ENCODE measurements at regions not wholly inside any gene's neighbourhood (a gene's known extent, or its start where the extent isn't known, plus 50 kb on each side); places are given as distances from the start of the nearest gene placed in this dataset.

GRCh38 chr7:94087664-94088352, 83.7 kb upstream of the BET1 start:
- TF ChIP-seq SIN3A (IDR thresholded peaks at IDR 0.05; ENCODE audit: borderline replicate concordance, insufficient read depth, low read length) (no peak), TAF1 (IDR thresholded peaks at IDR 0.05; ENCODE audit: borderline replicate concordance, insufficient read depth, low read length) (no peak)
- TF ChIP-seq, protein P1, sequence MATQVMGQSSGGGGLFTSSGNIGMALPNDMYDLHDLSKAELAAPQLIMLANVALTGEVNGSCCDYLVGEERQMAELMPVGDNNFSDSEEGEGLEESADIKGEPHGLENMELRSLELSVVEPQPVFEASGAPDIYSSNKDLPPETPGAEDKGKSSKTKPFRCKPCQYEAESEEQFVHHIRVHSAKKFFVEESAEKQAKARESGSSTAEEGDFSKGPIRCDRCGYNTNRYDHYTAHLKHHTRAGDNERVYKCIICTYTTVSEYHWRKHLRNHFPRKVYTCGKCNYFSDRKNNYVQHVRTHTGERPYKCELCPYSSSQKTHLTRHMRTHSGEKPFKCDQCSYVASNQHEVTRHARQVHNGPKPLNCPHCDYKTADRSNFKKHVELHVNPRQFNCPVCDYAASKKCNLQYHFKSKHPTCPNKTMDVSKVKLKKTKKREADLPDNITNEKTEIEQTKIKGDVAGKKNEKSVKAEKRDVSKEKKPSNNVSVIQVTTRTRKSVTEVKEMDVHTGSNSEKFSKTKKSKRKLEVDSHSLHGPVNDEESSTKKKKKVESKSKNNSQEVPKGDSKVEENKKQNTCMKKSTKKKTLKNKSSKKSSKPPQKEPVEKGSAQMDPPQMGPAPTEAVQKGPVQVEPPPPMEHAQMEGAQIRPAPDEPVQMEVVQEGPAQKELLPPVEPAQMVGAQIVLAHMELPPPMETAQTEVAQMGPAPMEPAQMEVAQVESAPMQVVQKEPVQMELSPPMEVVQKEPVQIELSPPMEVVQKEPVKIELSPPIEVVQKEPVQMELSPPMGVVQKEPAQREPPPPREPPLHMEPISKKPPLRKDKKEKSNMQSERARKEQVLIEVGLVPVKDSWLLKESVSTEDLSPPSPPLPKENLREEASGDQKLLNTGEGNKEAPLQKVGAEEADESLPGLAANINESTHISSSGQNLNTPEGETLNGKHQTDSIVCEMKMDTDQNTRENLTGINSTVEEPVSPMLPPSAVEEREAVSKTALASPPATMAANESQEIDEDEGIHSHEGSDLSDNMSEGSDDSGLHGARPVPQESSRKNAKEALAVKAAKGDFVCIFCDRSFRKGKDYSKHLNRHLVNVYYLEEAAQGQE (IDR thresholded peaks at IDR 0.05; ENCODE audit: insufficient read depth in 1 of 2, low read depth in 2 of 2, low read length in 2 of 2): no peak

All from PFSK-1 (cell line).